GM21528 (cell line): ENCODE measurements at regions not wholly inside any gene's neighbourhood (a gene's known extent, or its start where the extent isn't known, plus 50 kb on each side); places are given as distances from the start of the nearest gene placed in this dataset.
"Not testable (repeated sequence)": the region's sequence is repeated elsewhere in the genome, so short reads cannot be mapped to it uniquely, and the experiment has no call there.

Experiments used
- ATAC-seq: cut with Tn5 transposase; IDR thresholded peaks from one replicate; pipeline ENCODE4 v1.9.1; 2021; ENCODE audit warnings: mild to moderate bottlenecking, moderate library complexity; ENCODE audit not compliant: unreplicated experiment, low FRiP score

GRCh38 chr2:37802211-37802752 is 122.8 kb upstream of the RMDN2 start:
- no peak for ATAC-seq

DNA sequence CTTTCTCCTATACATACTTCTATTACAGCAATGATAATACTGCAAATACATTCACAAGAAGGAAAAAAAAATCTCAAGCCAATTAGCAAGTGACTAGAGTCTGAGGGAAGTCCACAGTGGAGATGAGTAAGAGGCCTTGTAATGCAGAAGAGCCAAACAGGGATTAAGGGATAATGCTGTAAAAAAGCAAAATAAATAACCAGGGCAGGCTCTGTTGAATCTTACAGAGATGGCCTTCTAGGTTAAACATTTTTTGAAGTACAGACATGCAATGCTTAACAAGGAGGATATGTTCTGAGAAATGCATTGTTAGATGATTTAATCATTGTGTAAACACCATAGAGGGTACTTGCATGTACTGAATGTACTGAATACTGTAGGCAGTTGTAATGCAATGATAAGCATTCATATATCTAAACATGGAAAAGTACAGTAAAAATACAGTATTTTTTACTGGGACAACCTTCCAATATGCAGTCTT is 122.1 kb upstream of the RMDN2 start:
- ATAC-seq = no peak

DNA sequence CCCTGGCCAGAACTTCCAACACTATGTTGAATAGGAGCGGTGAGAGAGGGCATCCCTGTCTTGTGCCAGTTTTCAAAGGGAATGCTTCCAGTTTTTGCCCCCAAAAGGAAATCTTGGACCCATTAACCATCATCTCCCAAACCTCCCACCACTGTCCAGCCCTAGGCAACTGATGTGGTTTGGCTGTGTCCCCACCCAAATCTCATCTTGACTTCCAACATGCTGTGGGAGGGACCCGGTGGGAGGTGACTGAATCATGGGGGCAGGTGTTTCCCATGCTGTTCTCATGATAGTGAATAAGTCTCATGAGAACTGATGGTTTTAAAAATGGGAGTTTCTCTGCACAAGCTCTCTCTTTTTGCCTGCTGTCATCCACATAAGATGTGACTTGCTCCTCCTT is 119.1 kb upstream of the RMDN2 start:
- not testable (repeated sequence) for ATAC-seq

DNA sequence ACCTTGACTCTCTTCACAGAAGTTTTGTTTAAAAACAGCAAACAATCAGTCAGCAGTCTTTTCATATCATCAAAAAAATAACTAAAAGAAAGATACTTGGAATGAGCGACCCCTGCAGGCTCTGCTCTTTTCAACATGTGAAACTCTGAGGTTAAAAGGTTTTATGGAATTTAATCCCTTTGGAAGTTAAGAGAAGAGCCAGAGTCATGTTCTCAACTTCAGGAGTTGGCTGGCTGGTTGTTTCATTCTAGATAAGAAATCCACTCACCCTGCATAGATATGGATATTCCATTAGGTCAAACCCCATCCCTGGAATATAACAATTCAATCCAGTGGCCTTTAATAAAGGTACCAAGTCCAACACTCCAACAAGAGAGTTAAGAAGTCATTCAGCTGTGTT is 115.6 kb upstream of the RMDN2 start:
- no peak for ATAC-seq

DNA sequence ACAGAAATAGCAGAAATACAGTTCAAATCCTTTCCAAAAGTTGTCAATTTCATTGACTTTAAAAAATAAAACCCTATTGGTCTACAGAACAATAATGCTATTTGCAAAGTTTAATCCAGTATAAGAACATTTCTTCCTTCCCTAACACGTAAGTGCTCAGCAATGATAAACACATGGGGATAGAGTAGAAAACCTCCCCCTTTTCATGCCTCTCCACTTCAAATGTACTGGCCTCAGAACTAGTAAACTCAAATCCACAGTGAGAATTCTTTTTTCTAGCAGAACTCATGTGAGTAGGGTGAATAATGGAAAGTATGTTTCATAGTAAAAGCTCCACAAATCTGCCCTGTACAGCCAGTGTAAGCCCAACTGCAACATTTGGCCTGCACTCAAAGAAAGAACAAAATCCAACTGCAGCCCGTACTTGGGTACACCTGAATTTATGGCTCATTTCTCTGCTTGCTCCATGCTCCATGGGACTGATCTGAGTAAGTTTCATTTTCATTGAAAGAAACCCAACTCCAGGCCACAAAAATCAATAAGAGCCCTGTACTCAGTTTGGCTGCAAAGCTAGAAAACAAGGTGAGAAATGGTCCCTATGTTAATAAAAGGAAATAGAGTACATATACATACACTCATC is 115.0 kb upstream of the RMDN2 start:
- ATAC-seq = no peak

- no peak for ATAC-seq
Measured at GRCh38 chr2:37812414-37812813, 112.7 kb upstream of the RMDN2 start.

DNA sequence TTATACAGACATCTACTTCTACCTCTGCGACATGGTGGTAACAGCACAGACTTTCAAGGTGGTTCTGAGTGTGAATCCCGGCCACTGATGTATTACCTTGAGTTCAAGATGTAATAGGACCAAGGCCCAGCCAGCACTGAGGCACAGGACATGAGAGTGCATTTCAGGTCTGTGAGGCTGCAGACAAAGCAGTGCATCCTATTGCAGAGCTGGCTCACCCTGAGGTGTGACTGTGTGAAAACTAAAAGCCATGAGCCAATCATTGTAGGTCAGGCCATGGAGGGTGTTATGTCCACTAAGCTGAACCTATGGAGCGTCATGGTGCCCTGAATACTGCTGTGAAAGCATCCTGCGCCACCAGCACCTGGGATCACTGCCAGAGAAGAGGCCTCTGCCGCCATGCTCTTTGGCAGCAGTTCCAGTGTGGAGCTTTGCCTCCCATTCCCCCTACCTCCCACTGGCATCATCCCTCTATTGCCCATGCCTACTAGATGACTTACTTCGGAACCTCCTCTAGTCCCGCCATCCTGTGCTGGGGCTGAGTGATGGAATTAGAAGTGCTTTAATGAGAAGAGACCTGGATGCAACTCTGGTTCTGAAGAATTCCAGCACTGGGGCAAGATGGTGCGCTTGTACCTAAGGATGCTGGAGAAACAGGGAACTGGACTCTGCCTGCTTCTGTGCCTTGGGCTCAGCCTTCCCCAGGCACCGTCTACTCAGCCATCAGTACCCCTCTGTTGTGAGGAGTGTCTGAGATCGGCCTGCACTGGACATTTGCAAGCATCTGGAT is 112.0 kb upstream of the RMDN2 start:
- no peak for ATAC-seq

DNA sequence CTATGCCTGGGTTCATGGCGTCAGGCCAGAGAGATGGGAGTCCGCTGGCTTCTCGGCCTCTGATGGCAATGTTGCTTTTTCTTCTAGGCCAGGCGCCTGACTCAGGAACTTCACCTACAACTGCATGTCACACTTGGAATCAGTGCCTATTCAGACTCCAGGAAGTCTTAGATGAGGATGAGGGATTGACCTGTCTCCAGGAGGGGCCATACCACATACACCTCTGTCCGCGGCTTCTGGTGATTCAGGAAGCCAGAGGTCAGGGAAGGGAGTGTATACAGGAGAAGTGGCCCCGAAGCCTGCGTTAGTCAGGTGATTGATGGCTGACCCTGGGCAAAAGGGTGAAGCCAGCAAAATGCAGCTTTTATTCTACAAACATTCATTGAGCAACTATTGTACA is 109.1 kb upstream of the RMDN2 start:
- no peak for ATAC-seq

- no peak for ATAC-seq
Measured at GRCh38 chr2:37816686-37817085, 108.4 kb upstream of the RMDN2 start.

DNA sequence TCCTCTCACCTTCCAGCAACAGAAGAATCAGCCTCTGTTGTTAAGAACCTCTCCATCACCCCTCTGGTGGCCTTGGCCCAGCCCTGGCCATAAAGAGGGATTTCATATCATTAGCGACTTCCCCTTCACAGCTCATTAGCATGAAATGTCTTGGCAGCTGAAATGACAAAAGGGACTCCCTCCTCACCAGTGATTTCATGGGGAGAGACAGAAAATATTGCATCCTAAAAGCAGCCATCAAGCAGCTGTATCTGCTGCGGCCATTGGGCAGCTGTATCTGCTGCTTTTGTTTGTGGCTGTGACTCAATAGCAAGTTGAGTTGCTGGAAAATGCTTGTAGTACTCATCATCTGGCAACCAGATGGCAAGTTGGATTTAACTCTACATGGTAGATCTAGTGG is 105.9 kb upstream of the RMDN2 start:
- ATAC-seq = no peak

GRCh38 chr2:37820471-37820986 is 104.6 kb upstream of the RMDN2 start:
- no peak for ATAC-seq

- no peak for ATAC-seq
Measured at GRCh38 chr2:37825586-37825985, 99.5 kb upstream of the RMDN2 start.

GRCh38 chr2:37826611-37827010 is 98.5 kb upstream of the RMDN2 start:
- no peak for ATAC-seq

- ATAC-seq = no peak
Measured at GRCh38 chr2:37827455-37827854, 97.6 kb upstream of the RMDN2 start.

DNA sequence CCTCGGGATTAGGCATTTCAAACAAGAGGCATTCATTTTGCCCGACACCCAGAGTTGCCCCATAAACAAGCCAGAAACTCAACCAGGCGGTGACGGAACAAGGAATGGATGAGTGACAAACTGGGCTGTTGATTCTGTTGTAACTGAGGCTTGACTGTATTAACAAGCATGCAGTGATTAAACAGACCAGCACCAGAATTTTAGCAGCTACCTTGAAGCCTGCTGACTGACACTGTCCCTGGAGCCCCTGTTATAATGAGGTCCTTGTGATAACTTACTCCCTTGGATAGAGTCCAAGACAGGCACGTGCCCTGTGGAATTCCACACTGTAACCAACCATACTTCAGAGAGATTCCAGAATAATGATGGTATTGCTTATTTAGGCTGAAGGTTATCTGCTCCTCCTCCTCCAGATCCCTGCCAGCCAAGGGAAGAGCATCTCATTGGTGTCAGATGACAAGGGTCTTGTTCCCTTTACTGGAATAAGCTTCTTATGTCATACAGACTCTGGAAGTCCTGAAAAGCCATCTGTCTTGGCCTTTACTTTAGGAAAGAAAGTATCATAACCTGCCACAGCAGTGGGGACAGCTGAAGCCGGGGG is 97.1 kb upstream of the RMDN2 start:
- ATAC-seq = no peak

GRCh38 chr2:37829202-37829601 is 95.9 kb upstream of the RMDN2 start:
- ATAC-seq = no peak

- ATAC-seq = no peak
Measured at GRCh38 chr2:37829616-37830395, 95.3 kb upstream of the RMDN2 start.

GRCh38 chr2:37830636-37831035 is 94.5 kb upstream of the RMDN2 start:
- no peak for ATAC-seq

GRCh38 chr2:37831081-37831780 is 93.9 kb upstream of the RMDN2 start:
- ATAC-seq = no peak
